CD4-positive, alpha-beta T cell (primary cell): ENCODE measurements at regions not wholly inside any gene's neighbourhood (a gene's known extent, or its start where the extent isn't known, plus 50 kb on each side); places are given as distances from the start of the nearest gene placed in this dataset.

Experiments
- ATAC-seq: fragments of 200-7000 bp; cut with Tn5 transposase; one replicate; pipeline ENCODE4 v1.10.0; 2022; ENCODE audit warnings: mild to moderate bottlenecking; ENCODE audit not compliant: poor library complexity
- CTCF ChIA-PET: fragments of 350-600 bp; sonication (Branson Sonifier 250); formaldehyde crosslinking; loops from one replicate; lab custom pipeline; 2021; ENCODE audit warnings: antibody characterized with exemption, inconsistent platforms; lab: Charles Lee
- POLR2A ChIA-PET: fragments of 350-600 bp; sonication (Branson Sonifier 250); formaldehyde crosslinking; loops from one replicate; lab custom pipeline; 2021; ENCODE audit warnings: antibody characterized with exemption, inconsistent platforms; lab: Charles Lee
- DNase-seq, 14 experiments: peaks; one replicate each; pipeline ENCODE4 v3.0.0-alpha.2; 2013 to 2020; ENCODE audit warnings: mixed read lengths in 2 of 14
- H3K27ac ChIP-seq, 2 donors: one replicate each; pipeline versions ENCODE4 v1.5.1 to v1.7.0; 2013; ENCODE audit warnings: low read length in 2 of 2, low read depth in 1 of 2, mild to moderate bottlenecking in 1 of 2
- H3K27me3 ChIP-seq, 2 experiments: 1 replicate in 1 of 2; 2 replicates in 1 of 2; pipeline versions ENCODE4 v1.6.1 to v1.7.0; 2013; ENCODE audit warnings: low read length in 2 of 2, control low read depth in 1 of 2, mild to moderate bottlenecking in 1 of 2, moderate library complexity in 1 of 2; ENCODE audit not compliant: insufficient read depth in 2 of 2, control insufficient read depth in 1 of 2
- H3K36me3 ChIP-seq: one replicate; pipeline ENCODE4 v1.6.1; 2013; ENCODE audit warnings: low read length, control low read depth; ENCODE audit not compliant: insufficient read depth
- H3K4me1 ChIP-seq: one replicate; pipeline ENCODE4 v1.6.1; 2013; ENCODE audit warnings: low read length, control low read depth; ENCODE audit not compliant: insufficient read depth
- H3K4me3 ChIP-seq: one replicate; pipeline ENCODE4 v1.5.1; 2013; ENCODE audit warnings: mild to moderate bottlenecking, low read length, moderate library complexity
- H3K9me3 ChIP-seq, 2 experiments: 1 replicate in 1 of 2; 2 replicates in 1 of 2; pipeline versions ENCODE4 v1.6.1 to v1.7.0; 2013; ENCODE audit warnings: low read length in 2 of 2, mild to moderate bottlenecking in 2 of 2, control low read depth in 1 of 2, moderate library complexity in 1 of 2; ENCODE audit not compliant: control insufficient read depth in 1 of 2, insufficient read depth in 1 of 2
- H3K27ac Mint-ChIP-seq: one replicate; pipeline ENCODE4 v1.8.0; 2020; ENCODE audit warnings: mixed read lengths
- H3K27me3 Mint-ChIP-seq: one replicate; pipeline ENCODE4 v1.8.0; 2021; ENCODE audit warnings: mixed read lengths
- H3K36me3 Mint-ChIP-seq: one replicate; pipeline ENCODE4 v1.8.0; 2021; ENCODE audit warnings: low read depth, mixed read lengths
- H3K4me1 Mint-ChIP-seq: one replicate; pipeline ENCODE4 v1.8.0; 2021; ENCODE audit warnings: low read depth, mixed read lengths
- H3K4me3 Mint-ChIP-seq: one replicate; pipeline ENCODE4 v1.8.0; 2020; ENCODE audit warnings: mild to moderate bottlenecking, mixed read lengths
- H3K9me3 Mint-ChIP-seq: one replicate; pipeline ENCODE4 v1.8.0; 2020; ENCODE audit warnings: mixed read lengths
- CTCF ChIP-seq: fragments of 200-600 bp; IDR thresholded peaks from one replicate; pipeline ENCODE4 v1.8.0; 2022; ENCODE audit warnings: antibody characterized with exemption, mild to moderate bottlenecking
- intact Hi-C, 2 experiments: fragments of 100-400 bp; cut with DNase I in 1 of 2; cut with micrococcal nuclease in 1 of 2; formaldehyde crosslinking; loops; one replicate each; pipeline versions ENCODE4 v1.15.1 to v1.9.0; 2023 to 2025; cut with DNase I, micrococcal nuclease

DNA sequence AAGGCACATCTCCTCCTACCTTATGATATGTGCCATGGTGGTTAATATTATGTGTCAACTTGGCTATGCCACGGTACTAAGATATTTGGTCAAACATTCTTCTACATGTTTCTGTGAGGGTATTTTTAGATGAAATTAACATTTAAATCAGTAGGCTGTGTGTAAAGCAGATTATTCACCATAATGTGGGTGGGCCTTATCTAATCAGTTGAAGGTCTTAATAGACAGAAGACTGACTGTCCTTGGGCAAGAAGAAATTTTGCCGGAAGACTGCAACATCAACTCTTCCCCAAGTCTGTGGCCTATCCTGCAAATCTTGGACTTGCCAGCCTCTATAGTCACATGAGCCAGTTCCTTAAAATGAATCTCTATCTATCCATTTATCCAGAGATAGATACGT lies 380.1 kb upstream of the DDI1 start:
- H3K27ac Mint-ChIP-seq, result no peak overlapping the region
- H3K27me3 Mint-ChIP-seq, result no peaks in the 10 kb centered on the region
- ATAC-seq, result no peak
- H3K9me3 Mint-ChIP-seq, result no peaks in the 10 kb centered on the region
- no peak for TF ChIP-seq CTCF
- no peaks in the 10 kb centered on the region for H3K9me3 ChIP-seq
- H3K27me3 ChIP-seq, result no peaks in the 10 kb centered on the region
- H3K4me3 ChIP-seq, result no peak overlapping the region
- ChIA-PET POLR2A (no interaction called here), CTCF (no interaction called here)
- H3K36me3 ChIP-seq, result no peaks in the 10 kb centered on the region
- no peaks in the 10 kb centered on the region for H3K36me3 Mint-ChIP-seq
- intact Hi-C loops, result no loop called here
- no peaks in the 10 kb centered on the region for H3K4me1 ChIP-seq
- DNase-seq, result no peak
- H3K4me3 Mint-ChIP-seq, result no peak overlapping the region
- no peak overlapping the region for H3K27ac ChIP-seq
- no peaks in the 10 kb centered on the region for H3K4me1 Mint-ChIP-seq

- intact Hi-C loops, result no loop called here
- Histone ChIP-seq H3K27me3 (no peaks in the 10 kb centered on the region), H3K36me3 (no peaks in the 10 kb centered on the region), H3K4me1 (no peaks in the 10 kb centered on the region), H3K27ac (no peak overlapping the region), H3K4me3 (no peak overlapping the region), H3K9me3 (no peaks in the 10 kb centered on the region)
- ATAC-seq, result no peak
- Mint-ChIP-seq H3K27me3 (no peaks in the 10 kb centered on the region), H3K27ac (no peak overlapping the region), H3K4me1 (no peaks in the 10 kb centered on the region), H3K9me3 (no peaks in the 10 kb centered on the region), H3K4me3 (no peak overlapping the region), H3K36me3 (no peaks in the 10 kb centered on the region)
- DNase-seq, result no peak
- TF ChIP-seq CTCF, result no peak
- ChIA-PET CTCF (no interaction called here), POLR2A (no interaction called here)
Observed at GRCh38 chr11:103659206-103659618, 377.2 kb upstream of the DDI1 start.

GRCh38 chr11:103659743-103660142 lies 376.7 kb upstream of the DDI1 start:
- Mint-ChIP-seq H3K27me3 (no peaks in the 10 kb centered on the region), H3K27ac (no peak overlapping the region), H3K9me3 (no peaks in the 10 kb centered on the region), H3K4me3 (no peak overlapping the region), H3K36me3 (no peaks in the 10 kb centered on the region), H3K4me1 (no peaks in the 10 kb centered on the region)
- H3K4me1 ChIP-seq, result no peaks in the 10 kb centered on the region
- intact Hi-C loops, result no loop called here
- H3K9me3 ChIP-seq, result no peaks in the 10 kb centered on the region
- ChIA-PET CTCF (no interaction called here), POLR2A (no interaction called here)
- TF ChIP-seq CTCF, result no peak
- ATAC-seq (no peak), DNase-seq (no peak)
- no peak overlapping the region for H3K27ac ChIP-seq
- no peaks in the 10 kb centered on the region for H3K36me3 ChIP-seq
- no peaks in the 10 kb centered on the region for H3K27me3 ChIP-seq
- H3K4me3 ChIP-seq, result no peak overlapping the region
